MM.1S (cell line): ENCODE measurements at regions not wholly inside any gene's neighbourhood (a gene's known extent, or its start where the extent isn't known, plus 50 kb on each side); places are given as distances from the start of the nearest gene placed in this dataset.
"Not testable (repeated sequence)": the region's sequence is repeated elsewhere in the genome, so short reads cannot be mapped to it uniquely, and the experiment has no call there.

Experiments used
- EZH2 ChIP-seq: fragments of 300-600 bp; sonication (generic); optimal IDR thresholded peaks from 2 replicates; pipeline ENCODE3; 2017; ENCODE audit warnings: low read depth, mild to moderate bottlenecking, antibody characterized with exemption, low read length, mixed read lengths
- EZH2phosphoT487 ChIP-seq: fragments of 300-600 bp; sonication (generic); IDR thresholded peaks from 2 replicates; pipeline ENCODE4 v1.6.1; 2018; ENCODE audit warnings: antibody characterized with exemption, low read length
- TF ChIP-seq, protein P1 (sequence below): fragments of 300-600 bp; sonication (generic); IDR thresholded peaks from 2 replicates; pipeline ENCODE4 v1.5.1; 2016; ENCODE audit warnings: antibody characterized with exemption, low read length, mixed read lengths

GRCh38 chr3:75268576-75268975, 395.6 kb upstream of the FRG2C start:
- TF ChIP-seq, protein P1, sequence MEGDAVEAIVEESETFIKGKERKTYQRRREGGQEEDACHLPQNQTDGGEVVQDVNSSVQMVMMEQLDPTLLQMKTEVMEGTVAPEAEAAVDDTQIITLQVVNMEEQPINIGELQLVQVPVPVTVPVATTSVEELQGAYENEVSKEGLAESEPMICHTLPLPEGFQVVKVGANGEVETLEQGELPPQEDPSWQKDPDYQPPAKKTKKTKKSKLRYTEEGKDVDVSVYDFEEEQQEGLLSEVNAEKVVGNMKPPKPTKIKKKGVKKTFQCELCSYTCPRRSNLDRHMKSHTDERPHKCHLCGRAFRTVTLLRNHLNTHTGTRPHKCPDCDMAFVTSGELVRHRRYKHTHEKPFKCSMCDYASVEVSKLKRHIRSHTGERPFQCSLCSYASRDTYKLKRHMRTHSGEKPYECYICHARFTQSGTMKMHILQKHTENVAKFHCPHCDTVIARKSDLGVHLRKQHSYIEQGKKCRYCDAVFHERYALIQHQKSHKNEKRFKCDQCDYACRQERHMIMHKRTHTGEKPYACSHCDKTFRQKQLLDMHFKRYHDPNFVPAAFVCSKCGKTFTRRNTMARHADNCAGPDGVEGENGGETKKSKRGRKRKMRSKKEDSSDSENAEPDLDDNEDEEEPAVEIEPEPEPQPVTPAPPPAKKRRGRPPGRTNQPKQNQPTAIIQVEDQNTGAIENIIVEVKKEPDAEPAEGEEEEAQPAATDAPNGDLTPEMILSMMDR: not testable (repeated sequence)
- not testable (repeated sequence) for TF ChIP-seq EZH2phosphoT487, EZH2
